Mammary epithelial cell (primary cell): ENCODE measurements at regions not wholly inside any gene's neighbourhood (a gene's known extent, or its start where the extent isn't known, plus 50 kb on each side); places are given as distances from the start of the nearest gene placed in this dataset.

Experiments used
- CTCF ChIP-seq, 2 donors: IDR thresholded peaks in 1 of 2; conservative IDR thresholded peaks in 1 of 2; 2 replicates each; pipeline ENCODE4 v1.5.1; 2011 to 2012; ENCODE audit warnings: inconsistent platforms in 2 of 2, low read length in 2 of 2, mild to moderate bottlenecking in 2 of 2, control low read depth in 1 of 2, low read depth in 1 of 2; ENCODE audit not compliant: insufficient read depth in 1 of 2; ENCODE audit errors: extremely low read depth in 1 of 2
- EZH2 ChIP-seq: IDR thresholded peaks from 2 replicates; pipeline ENCODE4 v1.6.1; 2012; ENCODE audit warnings: low read length, inconsistent platforms, borderline replicate concordance

GRCh38 chr10:44587488-44588318 is 202.8 kb upstream of the CXCL12 start:
- no peak for TF ChIP-seq CTCF (conservative IDR thresholded peaks at IDR 0.05 in 1 of 2, IDR thresholded peaks at IDR 0.05 in 1 of 2; ENCODE audit: extremely low read depth in 1 of 2, insufficient read depth in 1 of 2, low read depth in 1 of 2, low read length in 2 of 2)
- no peak for TF ChIP-seq EZH2
